NCI-H2196 treated with DMSO at 0.1 percent for 48 hours (cell line): ENCODE measurements at regions not wholly inside any gene's neighbourhood (a gene's known extent, or its start where the extent isn't known, plus 50 kb on each side); places are given as distances from the start of the nearest gene placed in this dataset.
"Not testable (repeated sequence)": the region's sequence is repeated elsewhere in the genome, so short reads cannot be mapped to it uniquely, and the experiment has no call there.

ENCODE experiments used
- DNase-seq: peaks from one replicate; lab custom pipeline; 2025; ENCODE audit not compliant: unreplicated experiment; lab: John Stamatoyannopoulos, UW

DNA sequence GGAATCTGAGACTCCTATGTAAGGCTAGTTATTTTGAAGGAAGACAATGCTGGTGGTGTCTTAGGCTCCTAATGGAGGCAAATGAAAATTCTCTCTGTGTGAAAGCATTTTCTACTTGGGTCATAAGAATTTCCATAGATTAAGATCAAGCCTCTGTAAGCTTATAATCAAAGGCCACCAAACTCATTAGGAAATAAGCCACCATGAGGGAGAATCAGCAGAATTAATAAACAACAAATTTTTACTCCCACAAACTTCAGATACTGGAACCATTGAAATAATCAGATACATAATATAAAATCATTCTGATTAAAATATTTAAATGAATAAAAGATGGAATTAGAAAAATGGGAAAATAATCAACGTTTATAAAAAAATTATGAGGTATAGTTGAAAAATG is 178.7 kb downstream of the NPIPA8 start:
- DNase-seq: not testable (repeated sequence)

DNA sequence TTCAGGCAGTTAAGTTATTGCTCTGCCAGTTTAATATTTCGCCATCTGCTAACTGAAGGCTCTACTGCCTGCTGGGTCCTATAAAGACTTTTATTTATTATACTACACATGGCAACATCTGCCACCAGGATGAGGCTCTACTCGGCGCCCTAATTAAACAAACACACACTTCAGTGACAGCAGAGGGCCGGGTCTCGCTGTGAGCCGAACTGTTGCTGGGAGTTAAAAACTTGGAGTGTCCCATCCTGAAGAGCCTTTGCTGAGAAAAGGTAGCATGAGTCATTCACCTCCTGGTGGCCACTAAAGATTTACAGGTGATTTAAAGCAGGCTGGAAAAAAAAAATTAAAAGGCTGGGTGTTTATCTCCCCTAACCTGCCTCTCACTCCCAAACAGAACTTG is 183.7 kb downstream of the NPIPA8 start:
- DNase-seq: not testable (repeated sequence)

DNA sequence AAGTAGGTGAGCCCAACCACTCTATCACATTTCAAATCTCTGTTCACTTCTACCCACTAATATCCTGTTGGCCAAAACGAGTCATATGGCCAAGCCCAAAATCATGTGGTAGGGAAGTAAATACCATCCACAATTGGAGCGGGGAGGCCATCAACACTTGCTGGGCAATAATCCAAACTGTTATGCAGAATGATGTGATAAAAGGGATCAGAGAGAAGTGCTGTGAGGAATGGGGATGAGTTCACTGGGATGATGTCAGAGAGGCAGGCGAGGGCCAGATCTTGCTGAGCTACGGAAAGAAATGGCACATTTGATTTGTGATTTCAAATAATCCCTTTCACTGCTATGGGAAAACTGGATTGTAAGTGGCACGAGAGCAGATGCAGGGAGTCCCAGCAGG is 188.4 kb downstream of the NPIPA8 start:
- DNase-seq: not testable (repeated sequence)

DNA sequence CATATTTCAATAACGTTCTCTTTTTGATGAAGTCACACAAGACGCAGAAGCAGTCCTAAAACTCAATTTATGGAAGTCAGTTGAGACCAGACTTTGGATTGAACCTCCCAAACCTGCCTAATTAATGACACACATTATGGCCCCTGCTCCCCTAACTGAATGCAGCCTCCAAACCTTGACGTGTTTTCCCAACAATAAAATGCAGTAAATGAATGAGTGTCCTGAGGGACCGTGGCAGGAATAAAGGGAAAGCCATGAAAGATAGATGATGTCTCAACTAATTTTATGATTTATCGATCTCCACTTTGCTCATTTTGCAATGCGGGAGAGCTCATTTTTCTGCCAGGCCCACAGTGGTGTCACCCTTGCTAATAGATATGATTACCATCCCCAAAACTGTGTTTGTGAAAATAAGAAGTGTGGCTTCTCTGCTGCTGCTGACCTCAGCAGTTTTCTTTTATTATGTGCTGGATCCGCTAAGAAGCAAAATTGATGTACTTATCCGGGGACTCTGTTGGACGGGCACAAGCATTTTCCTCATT is 189.9 kb downstream of the NPIPA8 start:
- DNase-seq: not testable (repeated sequence)

DNA sequence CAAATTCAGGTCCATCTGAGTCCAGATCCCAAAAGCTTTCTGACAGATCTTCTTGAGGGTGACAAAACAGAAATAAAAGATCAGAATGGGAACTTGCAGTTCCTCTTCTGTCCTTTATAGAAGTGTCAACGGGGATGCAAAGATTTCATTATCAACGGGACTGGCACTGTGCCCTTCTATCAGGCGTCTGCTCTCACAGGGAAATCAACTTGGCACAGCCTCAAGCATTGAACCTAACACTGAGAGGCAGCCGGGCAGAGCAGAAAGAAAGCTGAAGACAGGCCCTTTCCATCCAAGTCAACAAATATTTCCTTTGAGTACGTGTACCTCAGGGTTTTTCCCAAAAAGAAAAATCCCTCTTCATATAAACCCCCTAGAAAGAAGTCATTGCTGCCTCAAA is 194.5 kb downstream of the NPIPA8 start:
- DNase-seq: not testable (repeated sequence)

DNA sequence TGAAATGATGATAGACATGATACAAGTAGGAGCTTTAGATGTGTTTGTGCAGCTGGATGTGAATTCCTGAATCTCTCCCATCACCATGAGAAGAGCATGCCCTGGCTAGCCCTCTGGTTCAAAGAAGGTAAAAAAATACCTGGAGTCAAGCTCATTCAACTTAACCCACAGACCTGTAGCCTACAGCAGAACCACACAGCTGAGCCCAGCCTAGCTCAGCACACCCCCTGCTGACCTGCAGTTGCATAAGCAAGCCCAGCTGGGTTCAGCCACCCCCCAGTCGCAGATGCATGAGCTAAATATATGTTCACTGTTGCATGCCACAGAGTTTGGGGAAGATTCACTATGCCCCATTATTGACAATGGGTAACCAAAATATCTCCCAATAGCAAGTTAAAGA is 200.2 kb downstream of the NPIPA8 start:
- DNase-seq: not testable (repeated sequence)

DNA sequence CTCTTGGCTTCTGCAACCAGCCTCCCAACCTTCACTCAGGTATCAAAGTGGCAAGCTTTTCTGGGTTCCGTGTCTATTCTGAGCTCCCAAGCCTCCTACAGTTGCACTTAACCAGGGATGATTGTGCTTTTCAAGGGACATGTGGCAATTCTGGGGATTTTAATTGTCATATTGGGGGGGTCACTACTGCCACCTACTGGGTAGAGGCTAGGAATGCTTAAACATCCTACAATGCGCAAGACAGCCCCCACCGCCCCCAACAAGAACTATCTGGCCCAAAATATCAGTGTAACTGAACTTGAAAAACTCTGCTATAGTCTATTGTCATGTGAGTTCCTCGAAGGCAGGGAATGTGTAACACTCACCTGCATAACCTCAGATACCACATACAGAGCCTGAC is 201.5 kb downstream of the NPIPA8 start:
- DNase-seq: not testable (repeated sequence)

DNA sequence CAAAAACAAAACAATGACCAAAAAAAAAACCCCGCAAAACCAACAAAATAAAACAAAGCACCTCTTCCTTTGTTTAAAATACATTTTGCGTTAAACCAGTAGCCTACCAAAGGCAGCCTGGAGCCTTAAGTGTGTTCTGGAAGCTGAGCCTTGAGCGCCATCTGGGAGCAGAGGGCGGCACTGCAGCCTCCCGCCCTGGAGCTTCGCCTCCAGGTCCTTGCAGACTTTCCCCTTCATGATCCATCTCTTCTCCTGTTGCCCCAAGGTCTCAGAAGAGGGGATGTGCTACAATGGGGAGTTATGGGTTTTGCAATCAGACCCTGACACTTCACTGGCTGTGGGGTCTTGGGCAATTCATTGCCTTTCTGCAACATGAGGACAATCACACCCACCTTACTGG is 204.9 kb downstream of the NPIPA8 start:
- DNase-seq: not testable (repeated sequence)

DNA sequence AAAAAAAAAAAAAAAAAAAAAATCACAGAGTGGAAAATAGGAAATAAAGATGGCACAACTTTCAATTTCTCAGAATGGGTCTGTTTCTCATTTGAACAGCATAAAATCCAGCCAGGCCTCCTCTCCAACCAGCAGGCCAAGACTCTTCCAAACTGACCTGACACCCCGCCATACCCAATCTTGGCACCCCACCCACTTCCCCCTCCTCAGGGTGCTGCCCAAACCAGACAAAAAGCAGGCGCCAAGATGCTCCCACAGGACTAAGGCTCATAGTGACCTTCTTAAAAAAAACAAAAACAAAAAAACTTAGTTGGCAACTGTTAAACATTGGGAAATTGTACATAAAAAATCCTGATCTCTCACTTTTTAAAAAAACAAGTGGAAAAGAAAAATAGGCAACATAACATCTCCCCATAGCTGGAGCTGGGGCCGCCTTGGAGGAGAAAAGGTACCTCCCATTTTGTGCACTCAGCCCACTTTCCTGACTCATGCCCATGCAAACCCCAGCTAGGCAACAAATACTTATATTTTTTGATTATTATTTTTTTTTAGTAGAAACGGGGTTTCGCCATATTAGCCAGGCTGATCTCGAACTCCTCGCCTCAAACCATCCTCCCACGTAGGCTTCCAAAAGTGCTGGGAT is 205.9 kb downstream of the NPIPA8 start:
- DNase-seq: not testable (repeated sequence)

DNA sequence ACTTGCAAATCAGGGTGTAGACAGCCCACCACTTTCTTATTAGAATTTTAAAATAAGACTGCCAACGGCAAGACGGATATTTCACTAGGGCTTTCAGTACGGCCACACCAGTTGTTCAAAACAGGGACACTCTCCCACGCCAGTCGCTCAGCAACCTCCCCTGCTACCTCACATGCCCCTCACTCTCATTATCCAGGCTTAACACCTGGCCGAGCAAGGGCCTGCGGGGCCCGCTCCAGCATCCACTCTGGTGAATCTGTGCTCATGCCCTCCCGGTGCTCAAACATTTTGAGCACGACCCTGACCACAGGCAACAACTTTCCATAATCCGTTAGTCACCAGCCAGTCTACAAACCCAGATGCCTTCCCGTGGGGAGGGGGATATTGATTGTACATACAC is 209.5 kb downstream of the NPIPA8 start:
- DNase-seq: not testable (repeated sequence)

DNA sequence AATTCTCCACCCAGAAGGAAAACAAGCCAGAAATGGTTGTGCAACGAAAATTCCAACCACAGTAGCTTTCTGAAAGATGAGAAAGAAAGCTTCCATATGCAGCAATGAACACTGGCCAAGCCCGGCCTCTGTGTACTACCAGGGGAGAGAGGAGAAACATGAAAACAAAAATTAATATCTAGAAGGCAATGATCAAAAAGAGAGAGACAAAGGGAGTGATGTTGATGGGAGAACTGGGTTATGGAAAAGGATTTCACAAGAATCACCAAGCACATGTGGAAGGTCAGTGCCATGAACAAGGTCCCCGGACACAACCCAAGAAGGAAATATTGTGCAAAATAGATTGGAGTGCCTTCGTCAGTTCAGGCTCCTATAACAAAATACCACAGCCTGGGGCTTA is 217.4 kb downstream of the NPIPA8 start:
- not testable (repeated sequence) for DNase-seq

DNA sequence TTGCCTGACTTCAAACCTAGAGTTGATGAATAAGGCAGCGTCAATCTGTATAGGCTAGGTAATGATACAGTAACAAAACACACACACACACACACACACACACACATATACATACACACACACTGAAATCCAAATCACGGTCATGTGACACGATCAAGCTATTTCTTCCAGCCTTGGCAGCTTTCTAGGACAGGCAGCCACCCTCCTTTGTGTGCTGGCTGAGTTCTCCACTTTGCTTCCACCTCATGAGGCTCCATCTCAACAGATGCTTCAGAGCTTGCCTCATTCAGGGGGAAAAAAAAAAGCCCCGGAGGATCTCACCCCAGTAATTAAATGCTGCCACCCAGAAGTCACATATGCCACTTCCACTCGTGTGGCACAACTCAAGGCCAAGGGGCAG is 217.9 kb downstream of the NPIPA8 start:
- not testable (repeated sequence) for DNase-seq

DNA sequence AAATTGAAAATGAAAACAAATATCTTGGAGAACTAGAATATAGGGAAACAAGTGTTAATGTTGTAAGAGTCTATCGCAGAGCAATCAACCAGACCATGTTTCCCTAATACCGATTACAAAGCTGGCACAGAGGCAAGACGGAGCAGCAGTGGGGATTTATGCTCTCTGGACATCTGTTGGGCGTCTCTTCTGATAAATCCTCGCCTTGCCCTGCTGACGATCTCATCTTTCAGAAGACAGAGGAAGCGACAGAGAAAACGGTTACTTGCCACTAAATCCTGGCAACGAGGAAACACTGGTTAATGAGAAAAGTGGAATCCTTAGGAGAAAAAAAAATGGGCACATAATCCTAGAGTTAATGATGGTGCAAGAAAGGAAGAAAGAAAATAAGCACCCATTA is 218.5 kb downstream of the NPIPA8 start:
- not testable (repeated sequence) for DNase-seq

DNA sequence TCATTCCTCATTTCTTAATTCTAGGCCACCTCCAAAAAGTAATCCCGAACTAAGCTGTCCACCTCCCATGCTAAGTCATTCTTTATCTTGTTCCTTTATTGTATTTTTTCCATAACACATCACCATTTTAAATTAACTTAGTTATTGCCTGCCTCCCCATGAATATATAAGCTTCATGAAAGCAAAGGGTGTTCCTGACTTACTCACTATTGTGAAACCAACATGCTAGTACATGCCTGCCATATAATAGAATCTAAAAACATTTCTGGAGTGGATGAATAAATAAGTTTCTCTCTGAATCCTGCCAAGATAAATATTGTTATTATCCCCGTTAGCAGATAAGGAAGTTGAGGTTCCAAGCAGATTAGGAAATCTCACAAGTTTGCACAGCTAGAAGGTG is 232.1 kb downstream of the NPIPA8 start:
- not testable (repeated sequence) for DNase-seq

DNA sequence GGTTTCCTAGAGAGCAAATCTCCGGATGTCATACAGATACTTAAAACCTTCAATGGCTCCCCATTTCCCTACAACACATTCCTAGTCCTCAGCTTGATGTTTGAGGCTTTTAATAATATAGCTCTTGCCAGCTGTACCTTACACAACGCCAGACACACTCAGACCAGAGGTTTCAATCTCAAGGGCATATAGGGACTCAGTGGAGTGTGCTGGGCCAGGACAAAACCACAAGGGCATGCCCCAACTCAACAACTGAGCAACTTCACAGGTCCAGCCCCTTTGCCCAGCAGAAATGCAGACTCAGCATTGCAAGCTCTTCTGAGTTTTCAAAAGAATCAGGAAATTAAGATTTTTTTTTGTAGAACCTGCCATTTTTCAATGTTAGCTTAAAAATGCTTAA is 235.5 kb downstream of the NPIPA8 start:
- not testable (repeated sequence) for DNase-seq

DNA sequence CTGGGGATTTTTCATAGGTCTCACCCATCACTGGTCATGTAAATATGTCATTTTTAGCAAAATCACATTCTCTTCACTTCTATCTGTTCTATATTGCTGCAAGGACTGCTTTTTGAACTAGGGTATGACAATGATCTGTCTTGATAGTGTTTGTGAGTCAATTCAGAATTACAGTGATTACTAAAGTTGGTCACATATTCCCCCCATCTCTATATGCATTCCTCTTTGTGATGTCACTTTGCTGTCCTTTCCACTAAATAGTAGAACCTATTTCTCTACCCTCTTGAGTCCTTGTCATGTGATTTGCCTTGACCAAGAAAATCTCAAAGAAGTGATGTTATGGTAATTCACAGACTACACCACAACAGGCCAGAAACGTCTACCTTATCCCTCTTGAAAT is 243.9 kb downstream of the NPIPA8 start:
- DNase-seq: not testable (repeated sequence)

DNA sequence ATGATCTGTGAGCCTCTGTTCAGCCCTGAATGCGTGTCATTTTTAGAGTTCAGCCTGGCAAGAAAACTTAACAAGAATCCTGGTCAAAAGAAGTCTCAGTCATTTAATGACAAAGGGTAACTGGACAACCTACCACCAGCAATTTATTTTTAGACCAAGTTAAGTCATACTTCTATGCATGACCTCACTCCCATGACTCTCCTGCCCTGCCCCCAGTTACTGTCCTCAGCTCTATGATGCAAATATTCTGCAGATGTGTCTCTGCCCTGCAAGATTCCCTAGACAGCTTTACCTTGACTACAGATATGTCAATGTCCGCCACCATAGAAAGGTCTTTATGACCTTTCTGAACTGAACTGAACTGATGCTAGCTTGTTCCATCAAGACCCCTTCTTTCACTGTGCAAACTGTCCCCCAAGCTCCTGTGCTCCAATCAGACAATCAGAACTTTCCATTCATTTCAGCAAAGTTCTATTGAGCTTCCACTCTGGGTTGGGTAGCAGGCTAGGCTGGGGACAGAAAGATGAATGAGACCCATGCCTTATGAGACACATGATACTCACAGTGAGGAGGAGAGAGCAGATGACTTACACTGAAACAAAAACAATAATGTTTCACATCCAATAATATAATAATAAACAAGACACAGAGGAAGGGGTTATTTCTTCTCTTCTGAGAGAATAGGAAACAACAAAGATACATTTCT is 255.7 kb downstream of the NPIPA8 start:
- DNase-seq: not testable (repeated sequence)

DNA sequence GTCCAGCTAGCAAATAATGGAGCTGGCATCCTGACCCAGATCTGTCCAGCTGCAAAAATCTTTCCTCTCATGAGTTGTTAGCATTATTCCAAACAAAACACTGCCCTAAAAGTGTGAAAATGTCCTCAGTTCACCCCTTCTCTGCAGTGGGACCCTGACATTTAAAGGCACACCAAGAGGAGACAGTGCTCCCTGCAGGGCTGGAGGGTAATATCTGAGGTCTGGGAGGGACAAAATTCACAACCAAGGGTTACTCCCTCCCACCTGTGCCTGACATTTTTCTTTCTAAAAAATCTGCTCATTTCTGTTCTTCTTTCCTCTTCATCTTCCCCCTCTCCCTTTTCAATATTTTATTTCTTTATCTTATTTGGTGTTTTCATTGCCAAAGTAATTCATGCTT is 258.6 kb downstream of the NPIPA8 start:
- DNase-seq: not testable (repeated sequence)

DNA sequence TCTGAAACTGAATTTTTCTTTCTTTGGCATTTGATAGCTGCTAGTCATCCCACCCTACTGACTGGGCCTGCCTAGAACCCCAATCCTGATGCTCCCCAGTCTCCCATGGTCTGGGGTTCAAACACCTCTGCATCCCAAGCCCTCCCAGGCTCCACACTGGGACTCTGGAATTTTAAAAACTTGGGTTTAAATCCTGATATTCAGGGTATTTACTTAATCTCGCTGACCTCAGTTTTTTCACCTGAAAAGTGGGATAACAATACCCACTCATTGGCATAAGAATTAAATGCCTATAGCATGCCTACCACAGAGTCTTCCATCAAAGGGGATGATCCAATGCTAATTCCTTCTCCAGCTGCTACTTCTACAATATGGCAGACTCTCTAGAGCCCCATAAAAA is 264.4 kb downstream of the NPIPA8 start:
- no peak for DNase-seq

DNA sequence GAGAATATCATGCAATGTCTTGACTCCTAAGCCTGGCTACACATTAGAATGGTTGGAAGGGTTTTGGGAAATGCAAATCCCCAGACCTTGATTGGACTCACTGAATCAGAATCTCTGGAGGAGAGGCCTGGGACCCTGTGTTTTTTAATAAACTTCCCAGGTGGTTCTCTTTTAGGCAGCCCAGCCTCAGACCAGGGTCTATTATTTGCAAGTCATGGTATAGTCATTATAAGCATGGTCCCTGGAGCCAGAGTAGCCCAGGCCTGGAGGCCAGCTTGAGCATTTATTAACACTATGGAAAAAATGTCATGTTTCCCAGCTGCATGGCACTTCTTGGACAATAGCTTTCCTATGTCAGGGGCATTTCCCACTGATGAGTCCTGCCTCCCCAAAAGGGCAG is 266.9 kb downstream of the NPIPA8 start:
- no peak for DNase-seq

DNA sequence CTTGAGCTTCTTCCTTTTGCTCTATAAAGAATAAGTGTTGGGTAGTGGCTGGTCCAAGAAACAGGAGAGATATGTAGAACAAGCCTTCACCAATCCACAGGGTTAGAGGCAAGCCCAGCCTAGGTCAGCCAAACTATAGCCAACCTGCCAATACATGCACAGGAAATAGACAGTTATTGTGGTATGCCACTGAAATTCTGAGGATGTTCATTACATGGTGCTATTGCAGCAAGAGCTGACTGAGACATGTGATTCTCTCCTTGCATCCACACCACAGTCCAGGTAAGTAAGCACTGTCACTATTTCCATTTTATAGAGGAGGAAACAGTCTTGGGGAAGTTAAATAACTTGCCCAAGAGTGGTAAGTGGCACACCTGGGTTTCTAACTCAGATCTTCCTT is 268.1 kb downstream of the NPIPA8 start:
- DNase-seq: no peak

DNA sequence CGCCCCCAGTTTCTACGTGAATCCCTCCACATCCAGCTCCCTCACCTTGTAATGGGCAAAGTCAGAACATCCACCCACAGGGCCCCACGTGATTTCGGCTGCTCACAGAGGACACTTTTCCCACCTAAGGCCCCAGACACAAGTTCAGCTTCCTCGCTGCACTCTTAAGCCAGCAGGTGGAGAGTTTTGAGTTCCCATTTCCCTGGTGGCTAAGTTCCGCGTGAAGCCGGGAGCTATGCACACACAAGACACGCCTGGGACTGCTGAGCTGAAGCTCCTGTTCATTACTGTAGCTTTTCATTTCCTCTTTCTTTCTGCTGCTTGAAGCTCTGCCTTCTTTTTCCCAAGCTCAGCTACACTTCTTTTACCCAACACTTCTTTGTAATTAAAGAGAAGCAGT is 273.8 kb downstream of the NPIPA8 start:
- DNase-seq: no peak
